NCI-H2227 (cell line): ENCODE measurements at regions not wholly inside any gene's neighbourhood (a gene's known extent, or its start where the extent isn't known, plus 50 kb on each side); places are given as distances from the start of the nearest gene placed in this dataset.

Experiments used
- DNase-seq: peaks from one replicate; lab custom pipeline; 2025; ENCODE audit not compliant: unreplicated experiment; lab: John Stamatoyannopoulos, UW

GRCh38 chr3:117441851-117442250 is 732.3 kb downstream of the TUSC7 start:
- no peak for DNase-seq

- no peak for DNase-seq
Measured at GRCh38 chr3:117442566-117442965, 733.0 kb downstream of the TUSC7 start.

GRCh38 chr3:117443014-117443413 is 733.4 kb downstream of the TUSC7 start:
- DNase-seq: peak; percentile 39

- no peak for DNase-seq
Measured at GRCh38 chr3:117444175-117444574, 734.6 kb downstream of the TUSC7 start.

GRCh38 chr3:117447419-117447818 is 737.8 kb downstream of the TUSC7 start:
- no peak for DNase-seq

GRCh38 chr3:117450026-117450425 is 740.4 kb downstream of the TUSC7 start:
- no peak for DNase-seq

GRCh38 chr3:117454254-117454653 is 744.7 kb downstream of the TUSC7 start:
- DNase-seq: no peak

- no peak for DNase-seq
Measured at GRCh38 chr3:117454908-117455307, 745.3 kb downstream of the TUSC7 start.

GRCh38 chr3:117455782-117456181 is 746.2 kb downstream of the TUSC7 start:
- no peak for DNase-seq

GRCh38 chr3:117463276-117464115 is 753.9 kb downstream of the TUSC7 start:
- DNase-seq: no peak

- DNase-seq: no peak
Measured at GRCh38 chr3:117471831-117472230, 762.3 kb downstream of the TUSC7 start.

- peak; percentile 63 for DNase-seq
Measured at GRCh38 chr3:117473981-117474538, 764.5 kb downstream of the TUSC7 start.

GRCh38 chr3:117476572-117476971 is 767.0 kb downstream of the TUSC7 start:
- DNase-seq: no peak

GRCh38 chr3:117477214-117477755 is 767.7 kb downstream of the TUSC7 start:
- no peak for DNase-seq

GRCh38 chr3:117479095-117479494 is 769.5 kb downstream of the TUSC7 start:
- no peak for DNase-seq

- no peak for DNase-seq
Measured at GRCh38 chr3:117480525-117480924, 770.9 kb downstream of the TUSC7 start.

- DNase-seq: peak; percentile 5
Measured at GRCh38 chr3:117480972-117481371, 771.4 kb downstream of the TUSC7 start.

GRCh38 chr3:117483839-117484238 is 774.3 kb downstream of the TUSC7 start:
- DNase-seq: no peak

- DNase-seq: no peak
Measured at GRCh38 chr3:117485841-117486240, 776.3 kb downstream of the TUSC7 start.

- peak; percentile 37 for DNase-seq
Measured at GRCh38 chr3:117486719-117487716, 777.4 kb downstream of the TUSC7 start.

- no peak for DNase-seq
Measured at GRCh38 chr3:117488983-117489382, 779.4 kb downstream of the TUSC7 start.
